Esophagus squamous epithelium (tissue), 5 donors: ENCODE measurements at regions not wholly inside any gene's neighbourhood (a gene's known extent, or its start where the extent isn't known, plus 50 kb on each side); places are given as distances from the start of the nearest gene placed in this dataset.

Experiments
- DNase-seq: peaks from one replicate; lab custom pipeline; 2025; lab: John Stamatoyannopoulos, UW
- H3K27ac ChIP-seq, 4 donors: fragments of 200-600 bp; sonication (generic); one replicate each; pipeline ENCODE4 v1.5.1; 2016 to 2019; ENCODE audit warnings: mild to moderate bottlenecking in 1 of 4
- H3K27me3 ChIP-seq, 4 donors: fragments of 200-600 bp; sonication (generic); 1 replicate in 3 of 4; 2 replicates in 1 of 4; pipeline versions ENCODE4 v1.5.1 to v1.6.0; 2017 to 2021; ENCODE audit warnings: antibody characterized with exemption in 1 of 4
- H3K36me3 ChIP-seq, 3 donors: fragments of 200-600 bp; sonication (generic); one replicate each; pipeline ENCODE4 v1.5.1; 2016 to 2019
- H3K4me1 ChIP-seq, 3 donors: fragments of 200-600 bp; sonication (generic); one replicate each; pipeline ENCODE4 v1.5.1; 2017 to 2019
- H3K4me3 ChIP-seq, 4 donors: fragments of 200-600 bp; sonication (generic); 1 replicate in 3 of 4; 2 replicates in 1 of 4; pipeline ENCODE4 v1.5.1; 2016 to 2019; ENCODE audit warnings: mild to moderate bottlenecking in 2 of 4, moderate library complexity in 1 of 4
- H3K9me3 ChIP-seq, 3 donors: fragments of 200-600 bp; sonication (generic); one replicate each; pipeline ENCODE4 v1.5.1; 2016 to 2019
- POLR2A ChIP-seq, 4 donors: fragments of 450-650 bp; IDR thresholded peaks; one replicate each; pipeline ENCODE4 v1.6.1; 2017; ENCODE audit warnings: antibody characterized with exemption in 4 of 4, mild to moderate bottlenecking in 4 of 4, moderate library complexity in 3 of 4
- WGBS, 2 donors: methylation state at CpG; one replicate each; pipeline ENCODE4 v1.1.5; 2018; 5-methylcytosine and 5-hydroxymethylcytosine counted together
- intact Hi-C: fragments of 100-400 bp; cut with DNase I; formaldehyde crosslinking; loops from one replicate; pipeline ENCODE4 v1.15.0; 2022
- TF ChIP-seq, protein P1 (sequence below), 6 experiments: fragments of 450-650 bp in 4 of 6; fragments of 200-600 bp in 2 of 6; sonication (generic) in 2 of 6; IDR thresholded peaks; one replicate each; pipeline ENCODE4 v1.5.1; 2016 to 2019; ENCODE audit warnings: antibody characterized with exemption in 6 of 6, mild to moderate bottlenecking in 4 of 6, moderate library complexity in 4 of 6
- donor health status: DM: yes; HTN: yes; CAD: no.

GRCh38 chr1:5812295-5812694 lies 179.9 kb downstream of the NPHP4 start:
- TF ChIP-seq, protein P1, sequence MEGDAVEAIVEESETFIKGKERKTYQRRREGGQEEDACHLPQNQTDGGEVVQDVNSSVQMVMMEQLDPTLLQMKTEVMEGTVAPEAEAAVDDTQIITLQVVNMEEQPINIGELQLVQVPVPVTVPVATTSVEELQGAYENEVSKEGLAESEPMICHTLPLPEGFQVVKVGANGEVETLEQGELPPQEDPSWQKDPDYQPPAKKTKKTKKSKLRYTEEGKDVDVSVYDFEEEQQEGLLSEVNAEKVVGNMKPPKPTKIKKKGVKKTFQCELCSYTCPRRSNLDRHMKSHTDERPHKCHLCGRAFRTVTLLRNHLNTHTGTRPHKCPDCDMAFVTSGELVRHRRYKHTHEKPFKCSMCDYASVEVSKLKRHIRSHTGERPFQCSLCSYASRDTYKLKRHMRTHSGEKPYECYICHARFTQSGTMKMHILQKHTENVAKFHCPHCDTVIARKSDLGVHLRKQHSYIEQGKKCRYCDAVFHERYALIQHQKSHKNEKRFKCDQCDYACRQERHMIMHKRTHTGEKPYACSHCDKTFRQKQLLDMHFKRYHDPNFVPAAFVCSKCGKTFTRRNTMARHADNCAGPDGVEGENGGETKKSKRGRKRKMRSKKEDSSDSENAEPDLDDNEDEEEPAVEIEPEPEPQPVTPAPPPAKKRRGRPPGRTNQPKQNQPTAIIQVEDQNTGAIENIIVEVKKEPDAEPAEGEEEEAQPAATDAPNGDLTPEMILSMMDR (IDR thresholded peaks at IDR 0.05): no peak
- no peak for TF ChIP-seq POLR2A (IDR thresholded peaks at IDR 0.05)
- DNase-seq: no peak
- Histone ChIP-seq H3K36me3 (no peaks in the 10 kb centered on the region), H3K27me3 (peaks cover 0 to 33% (median 0%) of the 10 kb centered on the region in 4 donors), H3K4me1 (no peaks in the 10 kb centered on the region), H3K4me3 (no peak overlapping the region), H3K27ac (no peak overlapping the region), H3K9me3 (no peaks in the 10 kb centered on the region)
- 46 to 68% methylated on average over 2 of the region's 2 CpGs for WGBS, 2 donors
- intact Hi-C loops: no loop called here

DNA sequence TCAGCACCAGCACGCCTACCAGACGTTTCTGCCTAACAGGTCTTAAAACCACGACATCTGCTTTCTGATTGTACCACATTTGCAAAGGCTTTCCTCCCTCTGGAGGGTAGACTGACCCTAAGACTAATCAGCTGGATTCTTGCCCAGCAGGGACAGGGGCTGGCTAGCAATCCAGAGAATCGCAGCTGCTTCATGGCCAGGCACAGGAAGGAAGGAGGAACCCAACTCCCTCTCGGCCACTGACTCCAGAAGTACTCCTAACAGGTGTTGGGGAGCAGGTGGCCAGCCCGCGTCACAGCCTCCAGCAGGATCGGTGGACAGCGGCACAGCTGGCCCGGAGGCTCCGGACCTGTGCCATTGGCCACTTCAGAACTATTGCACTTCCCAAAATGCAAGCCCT lies 180.8 kb downstream of the NPHP4 start:
- Histone ChIP-seq H3K27ac (no peak overlapping the region), H3K36me3 (no peaks in the 10 kb centered on the region), H3K4me3 (no peak overlapping the region), H3K9me3 (no peaks in the 10 kb centered on the region), H3K27me3 (peaks cover 0 to 32% (median 0%) of the 10 kb centered on the region in 4 donors), H3K4me1 (no peaks in the 10 kb centered on the region)
- 40 to 68% methylated on average over 4 to 8 of the region's 11 CpGs for WGBS, 2 donors
- DNase-seq: no peak
- TF ChIP-seq, protein P1 (IDR thresholded peaks at IDR 0.05): no peak
- no peak for TF ChIP-seq POLR2A (IDR thresholded peaks at IDR 0.05)
- intact Hi-C loops: no loop called here

DNA sequence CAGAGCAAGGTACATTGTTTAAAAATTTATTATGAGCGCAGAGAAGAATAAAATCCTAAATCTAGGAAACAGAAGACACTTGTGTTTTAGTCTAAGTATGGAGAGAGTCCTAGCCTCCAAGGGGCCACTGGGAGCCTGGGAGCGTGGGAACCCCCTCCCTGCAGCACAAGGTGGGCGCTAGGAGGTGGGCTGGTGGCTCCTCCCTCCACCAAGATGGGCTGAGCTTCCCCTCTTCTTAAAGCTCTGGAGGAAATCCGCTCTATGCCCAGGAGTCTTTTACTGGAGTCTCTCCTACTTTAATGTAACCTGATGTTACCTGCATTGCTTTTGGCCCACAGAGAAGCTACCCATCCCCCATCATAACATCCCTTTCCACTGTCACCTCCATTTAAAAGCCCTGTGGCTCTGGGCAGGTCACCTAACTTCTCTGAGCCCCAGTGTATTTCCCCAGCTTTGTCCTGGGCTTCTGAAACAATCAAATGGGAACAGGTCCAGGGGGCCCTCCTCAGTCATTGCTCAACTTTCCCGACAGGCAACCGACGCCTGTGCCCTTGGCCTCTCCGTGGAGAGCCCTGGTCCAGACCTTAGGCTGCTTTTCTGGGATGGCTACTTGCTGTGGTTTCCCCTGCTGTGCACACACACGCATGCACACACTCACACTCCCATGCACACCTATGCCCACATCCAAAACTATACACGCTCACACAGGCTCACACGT lies 181.5 kb downstream of the NPHP4 start:
- WGBS, 2 donors: 55 to 66% methylated on average over 10 to 11 of the region's 11 CpGs

GRCh38 chr1:5810131-5810530 lies 182.1 kb downstream of the NPHP4 start:
- intact Hi-C loops: no loop called here
- Histone ChIP-seq H3K36me3 (no peaks in the 10 kb centered on the region), H3K27me3 (peaks cover 0 to 25% (median 0%) of the 10 kb centered on the region in 4 donors), H3K4me3 (no peak overlapping the region), H3K9me3 (no peaks in the 10 kb centered on the region), H3K27ac (no peak overlapping the region), H3K4me1 (no peaks in the 10 kb centered on the region)
- 88 to 91% methylated on average over 13 to 16 of the region's 16 CpGs for WGBS, 2 donors
- TF ChIP-seq POLR2A (IDR thresholded peaks at IDR 0.05): no peak
- TF ChIP-seq, protein P1 (IDR thresholded peaks at IDR 0.05): no peak
- no peak for DNase-seq

More for the DNA sequence above, 181.5 kb downstream of the NPHP4 start:
- DNase-seq: no peak
- no peaks in the 10 kb centered on the region for H3K4me1 ChIP-seq
- H3K4me3 ChIP-seq: no peak overlapping the region
- TF ChIP-seq, protein P1 (IDR thresholded peaks at IDR 0.05): no peak
- no peak for TF ChIP-seq POLR2A (IDR thresholded peaks at IDR 0.05)
- intact Hi-C loops: no loop called here
- H3K9me3 ChIP-seq: no peaks in the 10 kb centered on the region
- H3K27me3 ChIP-seq: peaks cover 0 to 26% (median 0%) of the 10 kb centered on the region in 4 donors
- no peak overlapping the region for H3K27ac ChIP-seq
- no peaks in the 10 kb centered on the region for H3K36me3 ChIP-seq

GRCh38 chr1:5809207-5809788 lies 182.9 kb downstream of the NPHP4 start:
- Histone ChIP-seq H3K4me1 (no peaks in the 10 kb centered on the region), H3K36me3 (no peaks in the 10 kb centered on the region), H3K4me3 (no peak overlapping the region), H3K9me3 (no peaks in the 10 kb centered on the region), H3K27me3 (peaks cover 0 to 19% (median 0%) of the 10 kb centered on the region in 4 donors), H3K27ac (no peak overlapping the region)
- TF ChIP-seq, protein P1 (IDR thresholded peaks at IDR 0.05): no peak
- intact Hi-C loops: no loop called here
- WGBS, 2 donors: 88 to 91% methylated on average over 9 of the region's 9 CpGs
- DNase-seq: no peak
